H1 (cell line): ENCODE measurements at regions not wholly inside any gene's neighbourhood (a gene's known extent, or its start where the extent isn't known, plus 50 kb on each side); places are given as distances from the start of the nearest gene placed in this dataset.

Source experiments
- CTCF ChIA-PET: fragments of 300-600 bp; sonication (Branson Sonifier 250); formaldehyde crosslinking; loops from one replicate; lab custom pipeline; 2021; ENCODE audit not compliant: partially characterized antibody; lab: Charles Lee
- POLR2A ChIA-PET: fragments of 300-600 bp; sonication (Branson Sonifier 250); formaldehyde crosslinking; loops from one replicate; lab custom pipeline; 2021; ENCODE audit warnings: inconsistent platforms; ENCODE audit not compliant: partially characterized antibody; lab: Charles Lee
- DNase-seq, 2 experiments: peaks; one replicate each; pipeline versions ENCODE4 v3.0.0 to v3.0.0-alpha.2; 2010 to 2022; ENCODE audit warnings: low spot score in 2 of 2, low read depth in 1 of 2, mixed read lengths in 1 of 2
- FAIRE-seq: peaks from 2 replicates; lab custom pipeline; 2011; peaks lifted over from hg19 to GRCh38; lab: Jason Lieb, UNC
- H2AFZ ChIP-seq: 2 replicates; pipeline ENCODE4 v1.8.1; 2012; ENCODE audit warnings: low read length, inconsistent platforms
- H2AK5ac ChIP-seq: 2 replicates; pipeline ENCODE4 v1.6.1; 2013; ENCODE audit warnings: low read depth, low read length
- H2BK120ac ChIP-seq: replicated peaks from 2 replicates; pipeline ENCODE3; 2013; ENCODE audit warnings: low read depth, low read length, inconsistent platforms
- H2BK12ac ChIP-seq: 2 replicates; pipeline ENCODE4 v1.6.1; 2013; ENCODE audit warnings: low read depth, low read length
- H2BK15ac ChIP-seq: 2 replicates; pipeline ENCODE4 v1.6.1; 2013; ENCODE audit warnings: low read length
- H2BK20ac ChIP-seq: 2 replicates; pipeline ENCODE4 v1.6.1; 2013; ENCODE audit warnings: low read length
- H2BK5ac ChIP-seq: 2 replicates; pipeline ENCODE4 v1.6.1; 2013; ENCODE audit warnings: low read depth, low read length
- H3K14ac ChIP-seq: 2 replicates; pipeline ENCODE4 v1.6.1; 2013; ENCODE audit warnings: inconsistent platforms; ENCODE audit not compliant: insufficient read length
- H3K18ac ChIP-seq: 2 replicates; pipeline ENCODE4 v1.6.1; 2013; ENCODE audit warnings: low read length; ENCODE audit errors: extremely low read depth
- H3K23ac ChIP-seq: 2 replicates; pipeline ENCODE4 v1.6.1; 2013; ENCODE audit warnings: inconsistent platforms; ENCODE audit not compliant: insufficient read length
- H3K23me2 ChIP-seq: 2 replicates; pipeline ENCODE4 v1.6.1; 2013; ENCODE audit warnings: low read depth, low read length
- H3K27ac ChIP-seq: 2 replicates; pipeline ENCODE4 v1.6.1; 2011; ENCODE audit warnings: low read depth, low read length, inconsistent platforms
- H3K27me3 ChIP-seq, 4 experiments: replicated peaks in 1 of 4; 1 replicate in 1 of 4; 2 replicates in 3 of 4; pipeline versions ENCODE4 v1.6.1 to v1.8.1; 2011 to 2013; ENCODE audit warnings: low read length in 3 of 4, mild to moderate bottlenecking in 3 of 4, inconsistent platforms in 2 of 4, mixed read lengths in 2 of 4, moderate library complexity in 1 of 4; ENCODE audit not compliant: control insufficient read depth in 3 of 4, insufficient read depth in 3 of 4; ENCODE audit errors: extremely low read depth in 1 of 4
- H3K36me3 ChIP-seq, 4 experiments: 2 replicates each; pipeline versions ENCODE4 v1.6.1 to v1.8.1; 2011 to 2013; ENCODE audit warnings: mild to moderate bottlenecking in 4 of 4, low read length in 3 of 4, moderate library complexity in 2 of 4, control low read depth in 1 of 4, inconsistent platforms in 1 of 4; ENCODE audit not compliant: insufficient read depth in 4 of 4, control insufficient read depth in 2 of 4
- H3K4ac ChIP-seq: replicated peaks from 2 replicates; pipeline ENCODE3; 2013; ENCODE audit warnings: low read length, low read depth, mixed read lengths, inconsistent platforms; ENCODE audit not compliant: insufficient read length
- H3K4me1 ChIP-seq, 4 experiments: replicated peaks in 1 of 4; 1 replicate in 1 of 4; 2 replicates in 3 of 4; pipeline versions ENCODE4 v1.6.1 to v1.8.1; 2011 to 2013; ENCODE audit warnings: low read length in 3 of 4, inconsistent platforms in 2 of 4, mixed read lengths in 1 of 4; ENCODE audit not compliant: insufficient read depth in 4 of 4, control insufficient read depth in 3 of 4
- H3K4me2 ChIP-seq, 2 experiments: 2 replicates each; pipeline versions ENCODE4 v1.6.1 to v1.8.1; 2011 to 2013; ENCODE audit warnings: low read depth in 2 of 2, low read length in 2 of 2, control low read depth in 1 of 2, inconsistent platforms in 1 of 2, mild to moderate bottlenecking in 1 of 2; ENCODE audit not compliant: insufficient read depth in 1 of 2
- H3K4me3 ChIP-seq, 4 experiments: fragments of 200-600, 300-600 bp in 1 of 4; sonication (generic), shearing (Covaris generic), sonication (Bioruptor Twin) in 1 of 4; 2 replicates each; pipeline versions ENCODE4 v1.5.1 to v1.8.1; 2011 to 2016; ENCODE audit warnings: low read length in 4 of 4, low read depth in 3 of 4, control low read depth in 2 of 4, inconsistent platforms in 2 of 4, mild to moderate bottlenecking in 2 of 4, mixed read lengths in 1 of 4, moderate library complexity in 1 of 4; ENCODE audit not compliant: insufficient read depth in 2 of 4; ENCODE audit errors: extremely low read depth in 1 of 4
- H3K56ac ChIP-seq: replicated peaks from 2 replicates; pipeline ENCODE3; 2013; ENCODE audit warnings: low read depth, mild to moderate bottlenecking, mixed read lengths, low read length, inconsistent platforms; ENCODE audit not compliant: insufficient read length
- H3K79me1 ChIP-seq: 2 replicates; pipeline ENCODE4 v1.6.1; 2013; ENCODE audit warnings: low read depth, low read length, control low read depth
- H3K79me2 ChIP-seq, 2 experiments: 2 replicates each; pipeline versions ENCODE4 v1.6.1 to v1.8.1; 2012 to 2013; ENCODE audit warnings: low read length in 2 of 2, mild to moderate bottlenecking in 2 of 2, inconsistent platforms in 1 of 2; ENCODE audit not compliant: insufficient read depth in 2 of 2, control insufficient read depth in 1 of 2
- H3K9ac ChIP-seq, 4 experiments: replicated peaks in 1 of 4; 1 replicate in 1 of 4; 2 replicates in 3 of 4; pipeline versions ENCODE4 v1.6.1 to v1.8.1; 2011 to 2013; ENCODE audit warnings: low read depth in 3 of 4, low read length in 3 of 4, control low read depth in 2 of 4, mild to moderate bottlenecking in 2 of 4, moderate library complexity in 2 of 4, inconsistent platforms in 1 of 4; ENCODE audit errors: extremely low read depth in 1 of 4
- H3K9me3 ChIP-seq, 2 experiments: 2 replicates each; pipeline versions ENCODE4 v1.6.1 to v1.8.1; 2012 to 2013; ENCODE audit warnings: mild to moderate bottlenecking in 2 of 2, moderate library complexity in 2 of 2, control low read depth in 1 of 2, inconsistent platforms in 1 of 2, low read depth in 1 of 2, low read length in 1 of 2, mixed read lengths in 1 of 2; ENCODE audit not compliant: insufficient read depth in 2 of 2
- H4K20me1 ChIP-seq, 2 experiments: replicated peaks in 1 of 2; 2 replicates each; pipeline versions ENCODE3 to v1.8.1; 2011 to 2013; ENCODE audit warnings: inconsistent platforms in 2 of 2, low read length in 2 of 2, mild to moderate bottlenecking in 1 of 2; ENCODE audit not compliant: insufficient read depth in 2 of 2, control insufficient read depth in 1 of 2
- H4K5ac ChIP-seq: 2 replicates; pipeline ENCODE4 v1.6.1; 2013; ENCODE audit warnings: low read length, low read depth, mixed read lengths, inconsistent platforms; ENCODE audit not compliant: insufficient read length
- H4K8ac ChIP-seq: 2 replicates; pipeline ENCODE4 v1.8.0; 2013; ENCODE audit warnings: mild to moderate bottlenecking, moderate library complexity, low read length, inconsistent platforms; ENCODE audit not compliant: insufficient read depth; ENCODE audit errors: extremely low read depth
- H4K91ac ChIP-seq: replicated peaks from 2 replicates; pipeline ENCODE3; 2013; ENCODE audit warnings: low read length, mixed read lengths, inconsistent platforms; ENCODE audit not compliant: insufficient read length
- CBX8 ChIP-seq: fragments of 300-800, 300-1000 bp; sonication (generic); IDR thresholded peaks from 2 replicates; pipeline ENCODE4 v1.7.1; 2016; ENCODE audit warnings: low read depth, low read length, borderline replicate concordance
- CEBPB ChIP-seq: IDR thresholded peaks from 2 replicates; pipeline ENCODE4 v1.6.1; 2012; ENCODE audit warnings: low read depth, low read length
- CHD1 ChIP-seq: IDR thresholded peaks from 2 replicates; pipeline ENCODE4 v1.6.1; 2012; ENCODE audit warnings: low read depth, low read length, improper control_type of control experiment
- CHD2 ChIP-seq: IDR thresholded peaks from 2 replicates; pipeline ENCODE4 v1.6.1; 2012; ENCODE audit warnings: low read length, improper control_type of control experiment
- CTBP2 ChIP-seq: IDR thresholded peaks from 2 replicates; pipeline ENCODE4 v1.7.0; 2011; ENCODE audit warnings: borderline replicate concordance, mild to moderate bottlenecking, moderate library complexity, mixed read lengths, low read length; ENCODE audit not compliant: insufficient read depth, insufficient read length
- EZH2 ChIP-seq: fragments of 200-600 bp; sonication (generic); IDR thresholded peaks from 2 replicates; pipeline ENCODE4 v1.7.1; 2012; ENCODE audit warnings: low read depth, mild to moderate bottlenecking, moderate library complexity, low read length, inconsistent platforms; ENCODE audit not compliant: severe bottlenecking
- FOSL1 ChIP-seq: IDR thresholded peaks from 2 replicates; pipeline ENCODE4 v1.6.1; 2011; ENCODE audit warnings: mild to moderate bottlenecking, low read depth, low read length, moderate library complexity; ENCODE audit not compliant: insufficient read depth
- KDM5A ChIP-seq: fragments of 200-600 bp; IDR thresholded peaks from 2 replicates; pipeline ENCODE4 v1.7.1; 2012; ENCODE audit warnings: mild to moderate bottlenecking, low read length, inconsistent platforms, mixed read lengths
- MAFK ChIP-seq: IDR thresholded peaks from 2 replicates; pipeline ENCODE4 v1.6.1; 2012; ENCODE audit warnings: low read depth, mild to moderate bottlenecking, improper control_type of control experiment, low read length
- SIN3A ChIP-seq, 2 experiments: IDR thresholded peaks in 1 of 2; conservative IDR thresholded peaks in 1 of 2; 2 replicates each; pipeline ENCODE4 v1.6.1; 2011 to 2012; ENCODE audit warnings: low read length in 2 of 2, improper control_type of control experiment in 1 of 2, low read depth in 1 of 2, mild to moderate bottlenecking in 1 of 2
- SIX5 ChIP-seq: IDR thresholded peaks from 2 replicates; pipeline ENCODE4 v1.6.1; 2011; ENCODE audit warnings: mild to moderate bottlenecking, low read depth, low read length
- SUZ12 ChIP-seq: fragments of 200-600 bp; sonication (generic); IDR thresholded peaks from 2 replicates; pipeline ENCODE4 v1.6.1; 2012; ENCODE audit warnings: mild to moderate bottlenecking, inconsistent platforms, low read length, moderate library complexity, mixed read lengths
- TCF12 ChIP-seq: IDR thresholded peaks from 2 replicates; pipeline ENCODE4 v1.6.1; 2011; ENCODE audit warnings: low read depth, mild to moderate bottlenecking, low read length
- USF2 ChIP-seq: IDR thresholded peaks from 2 replicates; pipeline ENCODE4 v1.6.1; 2011; ENCODE audit warnings: low read length, improper control_type of control experiment
- WGBS, 2 experiments: shearing (Covaris generic) in 1 of 2; methylation state at CpG; one replicate each; pipeline versions ENCODE4 v1.1.6 to v1.1.7; 2013 to 2015; ENCODE audit warnings: low lambda C conversion rate in 2 of 2, mixed read lengths in 2 of 2, inconsistent platforms in 1 of 2, low coverage in 1 of 2, missing lambda C conversion rate in 1 of 2; ENCODE audit not compliant: insufficient replicate concordance in 2 of 2, insufficient coverage in 1 of 2, insufficient read length in 1 of 2; ENCODE audit errors: extremely low coverage in 1 of 2, missing lambda C conversion rate in 1 of 2; 5-methylcytosine and 5-hydroxymethylcytosine counted together

GRCh38 chr14:101188571-101188915, 285.0 kb upstream of the RTL1 start:
- CTCF ChIA-PET = interaction anchor here (0.9 kb wide), 3 partner anchors 9 to 47 kb away, joined by 3 to 4 read pairs (median 3); no protein-coding TSS in a partner anchor
- Histone ChIP-seq H2AFZ (no peak overlapping the region), H3K4ac (no peak overlapping the region)
- no peak for TF ChIP-seq CEBPB
- TF ChIP-seq MAFK = no peak
- no peak for TF ChIP-seq SUZ12
- no peak for TF ChIP-seq CBX8
- no peak for TF ChIP-seq CTBP2
- TF ChIP-seq SIX5 = no peak
- no peak for TF ChIP-seq TCF12
- no peak for TF ChIP-seq CHD2
- TF ChIP-seq SIN3A (conservative IDR thresholded peaks at IDR 0.05 in 1 of 2, IDR thresholded peaks at IDR 0.05 in 1 of 2; ENCODE audit: low read depth in 1 of 2, low read length in 2 of 2) = no peak
- no peak for TF ChIP-seq CHD1
- no peak for TF ChIP-seq USF2
- no peak for TF ChIP-seq KDM5A
- TF ChIP-seq EZH2 = no peak
- TF ChIP-seq FOSL1 = no peak

More at GRCh38 chr14:101188571-101188915, 285.0 kb upstream of the RTL1 start:
- FAIRE-seq (no peak), DNase-seq (no peak)
- WGBS, 2 experiments = 93% methylated on average over 7 of the region's 7 CpGs; no CpG with 5 or more reads in 1 of the 2 experiments
- H3K36me3 ChIP-seq = no peaks in the 10 kb centered on the region
- H3K9me3 ChIP-seq = no peaks in the 10 kb centered on the region
- no peak overlapping the region for H4K91ac ChIP-seq
- no peak overlapping the region for H3K4me2 ChIP-seq
- no peak overlapping the region for H3K18ac ChIP-seq
- H3K79me1 ChIP-seq = no peaks in the 10 kb centered on the region
- no peak overlapping the region for H3K14ac ChIP-seq
- no peak overlapping the region for H2BK15ac ChIP-seq
- no peak overlapping the region for H3K4me3 ChIP-seq
- no peak overlapping the region for H2BK20ac ChIP-seq
- no peak overlapping the region for H3K56ac ChIP-seq
- H4K5ac ChIP-seq = no peak overlapping the region
- H2BK5ac ChIP-seq = no peak overlapping the region
- H2BK120ac ChIP-seq = no peak overlapping the region
- no peak overlapping the region for H3K27ac ChIP-seq
- no peak overlapping the region for H2BK12ac ChIP-seq
- no peaks in the 10 kb centered on the region for H4K20me1 ChIP-seq
- H3K4me1 ChIP-seq = peaks cover 0 to 9% (median 3%) of the 10 kb centered on the region in 4 experiments; a peak in 5 of 7 replicates
- H3K23me2 ChIP-seq = peaks cover 11% of the 10 kb centered on the region; the same call in 1 of the 2 replicates
- no peak overlapping the region for H2AK5ac ChIP-seq
- H4K8ac ChIP-seq = no peak overlapping the region
- no peaks in the 10 kb centered on the region for H3K79me2 ChIP-seq
- POLR2A ChIA-PET = no interaction called here
- peaks cover 0 to 3% (median 0%) of the 10 kb centered on the region in 4 experiments; a peak in 3 of 7 replicates for H3K27me3 ChIP-seq
- no peak overlapping the region for H3K9ac ChIP-seq
- H3K23ac ChIP-seq = no peak overlapping the region
